ENCODE measurements at regions not wholly inside any gene's neighbourhood (a gene's known extent, or its start where the extent isn't known, plus 50 kb on each side); places are given as distances from the start of the nearest gene placed in this dataset.

DNA sequence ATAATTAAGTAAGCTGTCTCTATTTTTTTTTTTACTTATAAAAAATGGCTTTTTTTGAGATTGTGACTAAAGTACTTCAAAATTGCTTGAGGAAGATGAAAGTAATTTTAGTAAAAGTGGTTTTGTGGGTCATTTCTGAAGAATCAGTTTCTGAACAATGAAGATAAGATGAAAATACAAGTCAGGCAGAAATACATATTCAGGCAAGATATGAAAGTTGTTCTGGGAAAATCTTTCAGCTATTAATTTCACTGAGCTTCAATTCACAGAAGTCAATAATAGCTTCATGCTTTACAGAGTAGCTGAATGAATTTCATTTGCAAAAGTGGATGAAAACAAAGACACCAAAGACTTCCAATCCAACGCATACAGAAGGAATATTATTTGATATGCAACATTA, 305.2 kb upstream of the ARSJ start:
- TF ChIP-seq POLR2A (IDR thresholded peaks at IDR 0.05) = no peak
- TF ChIP-seq, protein P1, sequence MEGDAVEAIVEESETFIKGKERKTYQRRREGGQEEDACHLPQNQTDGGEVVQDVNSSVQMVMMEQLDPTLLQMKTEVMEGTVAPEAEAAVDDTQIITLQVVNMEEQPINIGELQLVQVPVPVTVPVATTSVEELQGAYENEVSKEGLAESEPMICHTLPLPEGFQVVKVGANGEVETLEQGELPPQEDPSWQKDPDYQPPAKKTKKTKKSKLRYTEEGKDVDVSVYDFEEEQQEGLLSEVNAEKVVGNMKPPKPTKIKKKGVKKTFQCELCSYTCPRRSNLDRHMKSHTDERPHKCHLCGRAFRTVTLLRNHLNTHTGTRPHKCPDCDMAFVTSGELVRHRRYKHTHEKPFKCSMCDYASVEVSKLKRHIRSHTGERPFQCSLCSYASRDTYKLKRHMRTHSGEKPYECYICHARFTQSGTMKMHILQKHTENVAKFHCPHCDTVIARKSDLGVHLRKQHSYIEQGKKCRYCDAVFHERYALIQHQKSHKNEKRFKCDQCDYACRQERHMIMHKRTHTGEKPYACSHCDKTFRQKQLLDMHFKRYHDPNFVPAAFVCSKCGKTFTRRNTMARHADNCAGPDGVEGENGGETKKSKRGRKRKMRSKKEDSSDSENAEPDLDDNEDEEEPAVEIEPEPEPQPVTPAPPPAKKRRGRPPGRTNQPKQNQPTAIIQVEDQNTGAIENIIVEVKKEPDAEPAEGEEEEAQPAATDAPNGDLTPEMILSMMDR (IDR thresholded peaks at IDR 0.05) = no peak

Measured in esophagus squamous epithelium (tissue), 4 donors.